Neural progenitor cell (in vitro differentiated cells): ENCODE measurements at regions not wholly inside any gene's neighbourhood (a gene's known extent, or its start where the extent isn't known, plus 50 kb on each side); places are given as distances from the start of the nearest gene placed in this dataset.

Experiments
- DNase-seq: peaks from one replicate; pipeline ENCODE4 v3.0.0-alpha.2; 2016; ENCODE audit warnings: low spot score
- H2AFZ ChIP-seq: fragments of 200-600 bp; sonication (generic); replicated peaks from 2 replicates; pipeline ENCODE4 v1.6.1; 2016; ENCODE audit warnings: antibody characterized with exemption
- H3F3A ChIP-seq: fragments of 200-600 bp; sonication (generic); 2 replicates; pipeline ENCODE4 v1.6.1; 2016; ENCODE audit warnings: antibody characterized with exemption, low read depth
- H3K27ac ChIP-seq: fragments of 200-600 bp; sonication (generic); 2 replicates; pipeline ENCODE4 v1.5.1; 2016; ENCODE audit warnings: mild to moderate bottlenecking
- H3K27me3 ChIP-seq: fragments of 200-600 bp; sonication (generic); 2 replicates; pipeline ENCODE4 v1.6.1; 2016; ENCODE audit warnings: mild to moderate bottlenecking, moderate library complexity
- H3K36me3 ChIP-seq: fragments of 200-600 bp; sonication (generic); 2 replicates; pipeline ENCODE4 v1.5.1; 2016
- H3K4me1 ChIP-seq: fragments of 200-600 bp; sonication (generic); 2 replicates; pipeline ENCODE4 v1.6.1; 2016; ENCODE audit warnings: mixed run types
- H3K4me2 ChIP-seq: fragments of 200-600 bp; sonication (generic); 2 replicates; pipeline ENCODE4 v1.6.1; 2016
- H3K4me3 ChIP-seq: fragments of 200-600 bp; sonication (generic); 2 replicates; pipeline ENCODE4 v1.5.1; 2016
- H3K79me2 ChIP-seq: fragments of 200-600 bp; sonication (generic); 2 replicates; pipeline ENCODE4 v1.6.1; 2016; ENCODE audit warnings: low read depth
- H3K9ac ChIP-seq: fragments of 200-600 bp; sonication (generic); 2 replicates; pipeline ENCODE4 v1.6.1; 2016
- H3K9me3 ChIP-seq: fragments of 200-600 bp; sonication (generic); 2 replicates; pipeline ENCODE4 v1.5.1; 2016; ENCODE audit warnings: low read depth
- H4K20me1 ChIP-seq: fragments of 200-600 bp; sonication (generic); 2 replicates; pipeline ENCODE4 v1.6.1; 2016; ENCODE audit warnings: low read depth
- H3K27ac Mint-ChIP-seq: 3 replicates; pipeline ENCODE4 v1.8.0; 2021; ENCODE audit warnings: mixed read lengths
- H3K27me3 Mint-ChIP-seq: 2 replicates; pipeline ENCODE4 v1.8.0; 2022; ENCODE audit warnings: low read depth, mild to moderate bottlenecking, inconsistent platforms, moderate library complexity, mixed read lengths; ENCODE audit not compliant: insufficient read depth
- H3K36me3 Mint-ChIP-seq: 3 replicates; pipeline ENCODE4 v1.8.0; 2021; ENCODE audit warnings: mixed read lengths
- H3K4me1 Mint-ChIP-seq: 3 replicates; pipeline ENCODE4 v1.8.0; 2021; ENCODE audit warnings: mixed read lengths
- H3K4me3 Mint-ChIP-seq: 3 replicates; pipeline ENCODE4 v1.8.0; 2021; ENCODE audit warnings: mild to moderate bottlenecking, moderate library complexity, mixed read lengths
- H3K9me3 Mint-ChIP-seq: 3 replicates; pipeline ENCODE4 v1.8.0; 2020; ENCODE audit warnings: mixed read lengths
- CTCF ChIP-seq: fragments of 200-600 bp; sonication (generic); IDR thresholded peaks from 2 replicates; pipeline ENCODE4 v1.5.1; 2017; ENCODE audit warnings: antibody characterized with exemption, mild to moderate bottlenecking
- EZH2 ChIP-seq: fragments of 200-600 bp; sonication (generic); IDR thresholded peaks from 2 replicates; pipeline ENCODE4 v1.6.1; 2017; ENCODE audit warnings: antibody characterized with exemption, mild to moderate bottlenecking, moderate library complexity
- EZH2phosphoT487 ChIP-seq: fragments of 200-600 bp; sonication (generic); IDR thresholded peaks from 2 replicates; pipeline ENCODE4 v1.6.1; 2017; ENCODE audit warnings: antibody characterized with exemption

- peak overlapping the region; percentile 61 for H3K4me2 ChIP-seq
- DNase-seq: peak; percentile 20
Measured at GRCh38 chr16:56115817-56116576, 75.3 kb upstream of the GNAO1 start.

GRCh38 chr16:56113223-56113622 is 78.1 kb upstream of the GNAO1 start:
- H2AFZ ChIP-seq: no peak overlapping the region
- peaks cover 73% of the 10 kb centered on the region for H3K4me1 Mint-ChIP-seq
- no peak overlapping the region for H3K27ac ChIP-seq
- peaks cover 21% of the 10 kb centered on the region for H3F3A ChIP-seq
- TF ChIP-seq EZH2phosphoT487: no peak
- TF ChIP-seq EZH2: no peak
- no peak for TF ChIP-seq CTCF
- H3K27me3 ChIP-seq: no peaks in the 10 kb centered on the region
- no peaks in the 10 kb centered on the region for H3K36me3 Mint-ChIP-seq
- no peaks in the 10 kb centered on the region for H3K9me3 ChIP-seq
- no peaks in the 10 kb centered on the region for H4K20me1 ChIP-seq
- H3K4me1 ChIP-seq: peaks cover 59% of the 10 kb centered on the region
- H3K27ac Mint-ChIP-seq: peak overlapping the region; percentile 24
- H3K79me2 ChIP-seq: no peaks in the 10 kb centered on the region
- no peaks in the 10 kb centered on the region for H3K36me3 ChIP-seq
- H3K4me3 ChIP-seq: no peak overlapping the region
- no peak for DNase-seq
- H3K4me3 Mint-ChIP-seq: peak overlapping the region; percentile 58
- H3K9me3 Mint-ChIP-seq: no peaks in the 10 kb centered on the region
- H3K9ac ChIP-seq: no peak overlapping the region
- peak overlapping the region; percentile 15 for H3K4me2 ChIP-seq
- H3K27me3 Mint-ChIP-seq: no peaks in the 10 kb centered on the region

More at GRCh38 chr16:56115817-56116576, 75.3 kb upstream of the GNAO1 start:
- peak overlapping the region; percentile 83 for H3K27ac Mint-ChIP-seq
- no peaks in the 10 kb centered on the region for H3K9me3 ChIP-seq
- no peak overlapping the region for H3K9ac ChIP-seq
- peak overlapping the region; percentile 16 for H3K4me3 ChIP-seq
- no peaks in the 10 kb centered on the region for H3K36me3 Mint-ChIP-seq
- peaks cover 44% of the 10 kb centered on the region for H3K4me1 ChIP-seq
- no peaks in the 10 kb centered on the region for H3K36me3 ChIP-seq
- no peaks in the 10 kb centered on the region for H4K20me1 ChIP-seq
- peak overlapping the region; percentile 9 for H3K4me3 Mint-ChIP-seq
- H3K27ac ChIP-seq: no peak overlapping the region
- no peaks in the 10 kb centered on the region for H3K9me3 Mint-ChIP-seq
- no peaks in the 10 kb centered on the region for H3K27me3 ChIP-seq
- H2AFZ ChIP-seq: no peak overlapping the region
- peaks cover 21% of the 10 kb centered on the region for H3F3A ChIP-seq
- H3K27me3 Mint-ChIP-seq: peaks cover 2% of the 10 kb centered on the region
- no peaks in the 10 kb centered on the region for H3K79me2 ChIP-seq
- peaks cover 50% of the 10 kb centered on the region for H3K4me1 Mint-ChIP-seq
- TF ChIP-seq EZH2 (no peak), CTCF (no peak), EZH2phosphoT487 (no peak)

GRCh38 chr16:56111100-56111499 is 80.2 kb upstream of the GNAO1 start:
- Mint-ChIP-seq H3K9me3 (no peaks in the 10 kb centered on the region), H3K27ac (peak overlapping the region; percentile 84), H3K4me1 (peaks cover 70% of the 10 kb centered on the region), H3K27me3 (peaks cover 4% of the 10 kb centered on the region), H3K4me3 (no peak overlapping the region), H3K36me3 (no peaks in the 10 kb centered on the region)
- no peaks in the 10 kb centered on the region for H3K36me3 ChIP-seq
- no peaks in the 10 kb centered on the region for H3K79me2 ChIP-seq
- H2AFZ ChIP-seq: no peak overlapping the region
- no peak for DNase-seq
- H3K9me3 ChIP-seq: no peaks in the 10 kb centered on the region
- H3K27me3 ChIP-seq: no peaks in the 10 kb centered on the region
- H3F3A ChIP-seq: peaks cover 8% of the 10 kb centered on the region
- no peak overlapping the region for H3K27ac ChIP-seq
- peaks cover 44% of the 10 kb centered on the region for H3K4me1 ChIP-seq
- TF ChIP-seq CTCF (no peak), EZH2phosphoT487 (no peak), EZH2 (no peak)
- no peak overlapping the region for H3K9ac ChIP-seq
- no peak overlapping the region for H3K4me3 ChIP-seq
- H4K20me1 ChIP-seq: no peaks in the 10 kb centered on the region
- no peak overlapping the region for H3K4me2 ChIP-seq
